ENCODE measurements at regions not wholly inside any gene's neighbourhood (a gene's known extent, or its start where the extent isn't known, plus 50 kb on each side); places are given as distances from the start of the nearest gene placed in this dataset.

GRCh38 chr7:81007051-81007450, 88.2 kb upstream of the SEMA3C start:
- no peak for TF ChIP-seq EZH2 (IDR thresholded peaks at IDR 0.05; ENCODE audit: insufficient read depth, poor library complexity, severe bottlenecking)
- no peak for TF ChIP-seq EZH2phosphoT487 (IDR thresholded peaks at IDR 0.05; ENCODE audit: insufficient read depth, low read depth)
